Upper lobe of left lung (tissue), 4 donors: ENCODE measurements at regions not wholly inside any gene's neighbourhood (a gene's known extent, or its start where the extent isn't known, plus 50 kb on each side); places are given as distances from the start of the nearest gene placed in this dataset.

Source experiments
- CTCF ChIP-seq, 6 experiments: fragments of 450-650 bp in 4 of 6; fragments of 200-600 bp in 2 of 6; sonication (generic) in 2 of 6; IDR thresholded peaks; one replicate each; pipeline ENCODE4 v1.5.1; 2016 to 2019; ENCODE audit warnings: antibody characterized with exemption in 6 of 6
- POLR2A ChIP-seq, 4 donors: fragments of 450-650 bp; IDR thresholded peaks; one replicate each; pipeline ENCODE4 v1.5.1; 2016 to 2017; ENCODE audit warnings: antibody characterized with exemption in 4 of 4, mild to moderate bottlenecking in 2 of 4
- POLR2AphosphoS5 ChIP-seq, 2 donors: sonication (generic); formaldehyde crosslinking; IDR thresholded peaks; one replicate each; pipeline ENCODE4 v1.5.1; 2017; ENCODE audit warnings: antibody characterized with exemption in 2 of 2

GRCh38 chr9:117494401-117495090 is 79.7 kb upstream of the ASTN2 start:
- no peak for TF ChIP-seq CTCF (IDR thresholded peaks at IDR 0.05)
- no peak for TF ChIP-seq POLR2AphosphoS5 (IDR thresholded peaks at IDR 0.05)
- no peak for TF ChIP-seq POLR2A (IDR thresholded peaks at IDR 0.05)
